ENCODE measurements at regions not wholly inside any gene's neighbourhood (a gene's known extent, or its start where the extent isn't known, plus 50 kb on each side); places are given as distances from the start of the nearest gene placed in this dataset.

DNA sequence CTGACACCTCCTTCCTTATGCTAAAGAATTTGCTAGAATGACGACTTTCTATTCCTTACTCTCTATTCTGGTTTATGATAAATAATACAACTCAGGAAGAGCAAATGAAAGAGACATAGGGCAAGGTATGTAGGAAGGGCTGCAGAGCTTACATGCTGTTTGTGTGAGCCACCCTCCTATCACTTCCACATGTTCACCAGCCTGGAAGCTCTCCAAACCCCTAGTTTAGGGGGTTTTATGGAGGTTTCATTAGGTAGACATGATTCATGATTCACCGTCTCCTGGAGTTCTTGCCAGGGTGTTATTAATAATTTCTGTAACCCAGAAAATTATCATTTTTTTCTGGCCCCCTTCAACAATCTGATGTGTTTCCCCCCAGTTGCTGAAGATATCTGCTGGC is 172.1 kb upstream of the COL8A1 start:
- no peak overlapping the region for H2AFZ ChIP-seq (ENCODE audit: low read depth, low read length)
- H3K36me3 ChIP-seq (ENCODE audit: insufficient read depth, low read length), result no peaks in the 10 kb centered on the region
- no peak overlapping the region for H3K4me2 ChIP-seq (ENCODE audit: low read length)
- no peaks in the 10 kb centered on the region for H3K27me3 ChIP-seq (ENCODE audit: insufficient read depth, low read depth, low read length)
- no peaks in the 10 kb centered on the region for H3K9me3 ChIP-seq (ENCODE audit: low read length)
- H3F3A ChIP-seq (ENCODE audit: insufficient read depth, low read length, poor library complexity, severe bottlenecking), result no peaks in the 10 kb centered on the region
- no peaks in the 10 kb centered on the region for H3K9me2 ChIP-seq (ENCODE audit: insufficient read depth, low read length)
- H3K79me2 ChIP-seq (replicated peaks; ENCODE audit: insufficient read depth, low read length), result no peaks in the 10 kb centered on the region
- H3K27ac ChIP-seq (ENCODE audit: low read length), result no peak overlapping the region
- no peaks in the 10 kb centered on the region for H4K20me1 ChIP-seq (ENCODE audit: insufficient read depth)
- TF ChIP-seq, protein P1, sequence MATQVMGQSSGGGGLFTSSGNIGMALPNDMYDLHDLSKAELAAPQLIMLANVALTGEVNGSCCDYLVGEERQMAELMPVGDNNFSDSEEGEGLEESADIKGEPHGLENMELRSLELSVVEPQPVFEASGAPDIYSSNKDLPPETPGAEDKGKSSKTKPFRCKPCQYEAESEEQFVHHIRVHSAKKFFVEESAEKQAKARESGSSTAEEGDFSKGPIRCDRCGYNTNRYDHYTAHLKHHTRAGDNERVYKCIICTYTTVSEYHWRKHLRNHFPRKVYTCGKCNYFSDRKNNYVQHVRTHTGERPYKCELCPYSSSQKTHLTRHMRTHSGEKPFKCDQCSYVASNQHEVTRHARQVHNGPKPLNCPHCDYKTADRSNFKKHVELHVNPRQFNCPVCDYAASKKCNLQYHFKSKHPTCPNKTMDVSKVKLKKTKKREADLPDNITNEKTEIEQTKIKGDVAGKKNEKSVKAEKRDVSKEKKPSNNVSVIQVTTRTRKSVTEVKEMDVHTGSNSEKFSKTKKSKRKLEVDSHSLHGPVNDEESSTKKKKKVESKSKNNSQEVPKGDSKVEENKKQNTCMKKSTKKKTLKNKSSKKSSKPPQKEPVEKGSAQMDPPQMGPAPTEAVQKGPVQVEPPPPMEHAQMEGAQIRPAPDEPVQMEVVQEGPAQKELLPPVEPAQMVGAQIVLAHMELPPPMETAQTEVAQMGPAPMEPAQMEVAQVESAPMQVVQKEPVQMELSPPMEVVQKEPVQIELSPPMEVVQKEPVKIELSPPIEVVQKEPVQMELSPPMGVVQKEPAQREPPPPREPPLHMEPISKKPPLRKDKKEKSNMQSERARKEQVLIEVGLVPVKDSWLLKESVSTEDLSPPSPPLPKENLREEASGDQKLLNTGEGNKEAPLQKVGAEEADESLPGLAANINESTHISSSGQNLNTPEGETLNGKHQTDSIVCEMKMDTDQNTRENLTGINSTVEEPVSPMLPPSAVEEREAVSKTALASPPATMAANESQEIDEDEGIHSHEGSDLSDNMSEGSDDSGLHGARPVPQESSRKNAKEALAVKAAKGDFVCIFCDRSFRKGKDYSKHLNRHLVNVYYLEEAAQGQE (IDR thresholded peaks at IDR 0.05; ENCODE audit: borderline replicate concordance), result no peak
- TF ChIP-seq RAD21 (conservative IDR thresholded peaks at IDR 0.05), result no peak
- no peak for TF ChIP-seq EP300 (conservative IDR thresholded peaks at IDR 0.05; ENCODE audit: poor library complexity, severe bottlenecking)
- TF ChIP-seq CTCF (IDR thresholded peaks at IDR 0.05; ENCODE audit: poor library complexity, severe bottlenecking), result no peak
- no peak for TF ChIP-seq POLR2AphosphoS5 (IDR thresholded peaks at IDR 0.05)
- no peak for TF ChIP-seq MXI1 (conservative IDR thresholded peaks at IDR 0.05; ENCODE audit: poor library complexity, severe bottlenecking)
- TF ChIP-seq SMC3 (conservative IDR thresholded peaks at IDR 0.05; ENCODE audit: poor library complexity), result no peak
- no peak for TF ChIP-seq EZH2 (IDR thresholded peaks at IDR 0.05; ENCODE audit: borderline replicate concordance, insufficient read depth, low read length, poor library complexity, severe bottlenecking)
- TF ChIP-seq TAF1 (IDR thresholded peaks at IDR 0.05; ENCODE audit: low read depth), result no peak
- no peak overlapping the region for H3K4me3 ChIP-seq (ENCODE audit: low read length)
- no peak overlapping the region for H3K9ac ChIP-seq (ENCODE audit: low read length)

GRCh38 chr3:99458013-99458412 is 180.4 kb upstream of the COL8A1 start:
- no peak overlapping the region for H3K4me2 ChIP-seq (ENCODE audit: low read length)
- no peaks in the 10 kb centered on the region for H3K79me2 ChIP-seq (replicated peaks; ENCODE audit: insufficient read depth, low read length)
- H2AFZ ChIP-seq (ENCODE audit: low read depth, low read length), result no peak overlapping the region
- no peak overlapping the region for H3K4me3 ChIP-seq (ENCODE audit: low read length)
- H3K27ac ChIP-seq (ENCODE audit: low read length), result no peak overlapping the region
- H3K9me2 ChIP-seq (ENCODE audit: insufficient read depth, low read length), result no peaks in the 10 kb centered on the region
- no peaks in the 10 kb centered on the region for H3F3A ChIP-seq (ENCODE audit: insufficient read depth, low read length, poor library complexity, severe bottlenecking)
- no peaks in the 10 kb centered on the region for H4K20me1 ChIP-seq (ENCODE audit: insufficient read depth)
- H3K36me3 ChIP-seq (ENCODE audit: insufficient read depth, low read length), result no peaks in the 10 kb centered on the region
- peaks cover 2% of the 10 kb centered on the region for H3K9me3 ChIP-seq (ENCODE audit: low read length)
- TF ChIP-seq RAD21 (conservative IDR thresholded peaks at IDR 0.05) (no peak), EZH2 (IDR thresholded peaks at IDR 0.05; ENCODE audit: borderline replicate concordance, insufficient read depth, low read length, poor library complexity, severe bottlenecking) (no peak), EP300 (conservative IDR thresholded peaks at IDR 0.05; ENCODE audit: poor library complexity, severe bottlenecking) (no peak), CTCF (IDR thresholded peaks at IDR 0.05; ENCODE audit: poor library complexity, severe bottlenecking) (no peak), POLR2AphosphoS5 (IDR thresholded peaks at IDR 0.05) (no peak), TAF1 (IDR thresholded peaks at IDR 0.05; ENCODE audit: low read depth) (no peak), MXI1 (conservative IDR thresholded peaks at IDR 0.05; ENCODE audit: poor library complexity, severe bottlenecking) (no peak), SMC3 (conservative IDR thresholded peaks at IDR 0.05; ENCODE audit: poor library complexity) (no peak)
- TF ChIP-seq, protein P1 (IDR thresholded peaks at IDR 0.05; ENCODE audit: borderline replicate concordance), result no peak
- no peak overlapping the region for H3K9ac ChIP-seq (ENCODE audit: low read length)
- H3K27me3 ChIP-seq (ENCODE audit: insufficient read depth, low read depth, low read length), result no peaks in the 10 kb centered on the region

All from neural cell (in vitro differentiated cells).